Activated naive CD4-positive, alpha-beta T cell treated with anti-CD3 and anti-CD28 coated beads, Interleukin-2, amount 50 U/mL, for 72 hours (primary cell): ENCODE measurements at regions not wholly inside any gene's neighbourhood (a gene's known extent, or its start where the extent isn't known, plus 50 kb on each side); places are given as distances from the start of the nearest gene placed in this dataset.

Experiments
- ATAC-seq, 2 donors: fragments of 150-1000 bp; cut with Tn5 transposase; 2 replicates each; pipeline ENCODE4 v1.10.0; 2021; ENCODE audit warnings: mild to moderate bottlenecking in 2 of 2, moderate library complexity in 2 of 2
- DNase-seq, 2 donors: peaks; one replicate each; pipeline ENCODE4 v3.0.0; 2021 to 2022; ENCODE audit warnings: low spot score in 2 of 2
- H3K27ac Mint-ChIP-seq, 2 donors: one replicate each; pipeline ENCODE4 v1.8.0; 2022; ENCODE audit warnings: mild to moderate bottlenecking in 2 of 2, mixed read lengths in 2 of 2
- H3K36me3 Mint-ChIP-seq, 2 donors: one replicate each; pipeline ENCODE4 v1.8.0; 2022; ENCODE audit warnings: mixed read lengths in 2 of 2
- H3K9me3 Mint-ChIP-seq, 2 donors: one replicate each; pipeline ENCODE4 v1.8.0; 2022; ENCODE audit warnings: mixed read lengths in 2 of 2

DNA sequence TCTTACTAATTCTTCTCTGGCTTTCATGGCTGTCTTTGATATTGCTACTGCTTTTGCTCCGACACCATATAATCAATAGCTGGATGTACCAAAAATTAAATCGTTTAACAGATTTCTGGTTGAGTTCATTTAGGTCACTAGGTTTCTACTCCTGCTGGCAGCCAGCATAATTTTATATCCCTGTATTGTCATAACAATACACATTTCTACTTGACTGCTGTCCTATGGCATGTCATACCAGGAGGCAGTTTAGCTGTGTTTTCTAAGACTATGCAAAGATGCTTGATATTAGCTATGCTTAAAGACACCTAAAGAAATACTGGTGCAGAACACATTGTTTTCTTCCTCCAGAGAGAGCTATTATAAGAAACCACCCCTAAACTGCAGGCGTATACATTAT lies 337.2 kb upstream of the CDH6 start:
- Mint-ChIP-seq H3K9me3 (peaks cover 14 to 35% of the 10 kb centered on the region in 2 donors), H3K36me3 (peaks cover 0 to 19% of the 10 kb centered on the region in 2 donors), H3K27ac (no peak overlapping the region)
- DNase-seq (no peak), ATAC-seq (no peak)

DNA sequence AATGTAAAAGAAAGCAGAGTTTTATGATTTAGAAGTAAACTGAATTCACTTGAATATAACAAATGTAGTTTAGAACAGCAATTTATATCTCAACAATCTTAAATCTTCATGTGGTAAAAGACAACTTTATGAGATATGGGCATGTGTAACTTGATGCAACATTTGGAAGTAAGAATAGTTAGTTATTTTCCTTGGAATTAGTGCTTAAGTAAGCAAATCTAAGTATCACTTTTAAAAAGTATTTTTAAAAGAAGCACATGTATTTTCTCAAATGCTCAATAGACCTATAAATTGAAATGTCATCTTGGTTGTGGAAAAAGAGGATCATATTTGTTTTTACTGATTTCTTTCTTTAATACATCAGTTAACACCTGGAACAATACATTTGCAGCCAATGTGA lies 340.3 kb upstream of the CDH6 start:
- no peak for DNase-seq

DNA sequence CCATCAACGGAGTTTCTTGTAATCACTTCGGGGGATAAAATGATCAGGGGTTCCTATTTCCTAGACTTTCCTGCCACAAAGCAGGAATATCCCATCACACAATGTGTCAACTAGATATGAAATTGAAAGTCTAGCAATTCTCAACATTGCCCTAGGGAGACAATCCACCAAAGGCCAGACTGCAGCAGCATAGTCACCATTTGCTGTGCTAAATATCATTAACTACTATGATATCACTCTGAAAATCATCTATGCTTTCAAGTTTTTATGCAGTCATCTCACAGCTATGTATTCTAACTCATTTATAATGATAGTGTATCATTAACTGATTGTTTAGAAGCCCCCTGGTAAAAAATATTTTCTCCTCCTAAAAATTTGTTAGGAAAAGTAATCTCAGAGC lies 342.6 kb upstream of the CDH6 start:
- Mint-ChIP-seq H3K9me3 (peaks cover 4 to 15% of the 10 kb centered on the region in 2 donors), H3K27ac (no peak overlapping the region), H3K36me3 (peaks cover 0 to 8% of the 10 kb centered on the region in 2 donors)
- no peak for DNase-seq
- no peak for ATAC-seq

More for the DNA sequence above, 340.3 kb upstream of the CDH6 start:
- Mint-ChIP-seq H3K9me3 (peaks cover 9 to 28% of the 10 kb centered on the region in 2 donors), H3K36me3 (peaks cover 0 to 12% of the 10 kb centered on the region in 2 donors), H3K27ac (no peak overlapping the region)
- no peak for ATAC-seq

DNA sequence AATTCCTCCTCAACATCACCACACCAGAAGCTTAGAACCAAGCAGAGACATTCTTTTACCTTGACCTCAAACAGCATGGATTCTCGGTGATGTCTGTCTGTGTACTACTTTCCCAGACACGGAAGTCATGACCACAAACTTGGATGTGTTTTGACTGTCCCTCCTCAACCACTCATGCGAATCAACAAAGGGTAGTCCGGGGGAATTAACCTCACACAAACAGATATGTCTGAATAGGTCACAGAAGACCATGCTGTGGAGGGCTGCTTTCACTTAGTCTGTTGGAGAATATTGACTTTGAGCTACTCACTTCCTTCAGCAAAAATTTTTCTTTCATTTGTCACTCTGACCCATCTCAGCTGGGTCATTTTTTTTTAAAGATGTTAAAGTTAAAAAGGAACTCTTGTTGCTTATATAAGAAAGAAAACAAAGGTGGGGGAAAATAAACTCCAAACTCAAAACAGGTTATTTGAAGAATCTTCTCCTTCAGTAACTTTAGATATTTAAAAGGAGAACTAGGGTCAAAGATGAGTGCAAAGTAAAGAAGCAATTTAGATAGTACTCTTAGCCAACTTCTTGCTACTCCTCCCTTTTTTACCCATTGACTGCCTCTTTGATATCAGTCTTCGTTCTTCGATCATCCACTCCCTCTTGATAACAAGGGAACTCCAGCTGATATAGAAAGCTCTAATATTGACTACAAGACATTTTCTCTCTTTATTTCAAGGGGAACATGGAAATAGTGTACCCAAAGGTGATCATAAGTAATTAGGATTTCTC lies 343.4 kb upstream of the CDH6 start:
- DNase-seq (no peak), ATAC-seq (no peak)
- peaks cover 0 to 8% of the 10 kb centered on the region in 2 donors for H3K36me3 Mint-ChIP-seq
- peaks cover 3 to 15% of the 10 kb centered on the region in 2 donors for H3K9me3 Mint-ChIP-seq
- H3K27ac Mint-ChIP-seq, result no peak overlapping the region

DNA sequence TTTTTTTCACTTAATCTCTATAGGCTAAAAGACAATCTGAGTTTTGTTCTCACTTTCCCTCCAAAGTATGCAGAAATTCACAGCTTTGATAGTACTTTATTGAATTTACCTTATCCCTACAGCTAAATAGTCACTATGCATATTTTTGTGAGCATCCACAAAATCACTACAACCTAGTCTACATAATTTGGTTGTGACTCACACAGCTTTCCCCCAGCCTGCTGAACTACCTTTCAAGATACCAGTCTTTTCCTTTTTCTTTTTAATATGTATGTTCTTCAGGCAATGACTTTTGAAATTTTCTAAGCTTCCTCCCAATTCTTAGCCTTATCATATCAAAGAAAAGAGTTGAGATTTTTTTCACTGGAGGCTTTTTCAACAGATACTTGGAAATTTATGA lies 347.3 kb upstream of the CDH6 start:
- DNase-seq (no peak), ATAC-seq (no peak)
- Mint-ChIP-seq H3K9me3 (peaks cover 3 to 8% of the 10 kb centered on the region in 2 donors), H3K27ac (no peak overlapping the region), H3K36me3 (no peaks in the 10 kb centered on the region)

DNA sequence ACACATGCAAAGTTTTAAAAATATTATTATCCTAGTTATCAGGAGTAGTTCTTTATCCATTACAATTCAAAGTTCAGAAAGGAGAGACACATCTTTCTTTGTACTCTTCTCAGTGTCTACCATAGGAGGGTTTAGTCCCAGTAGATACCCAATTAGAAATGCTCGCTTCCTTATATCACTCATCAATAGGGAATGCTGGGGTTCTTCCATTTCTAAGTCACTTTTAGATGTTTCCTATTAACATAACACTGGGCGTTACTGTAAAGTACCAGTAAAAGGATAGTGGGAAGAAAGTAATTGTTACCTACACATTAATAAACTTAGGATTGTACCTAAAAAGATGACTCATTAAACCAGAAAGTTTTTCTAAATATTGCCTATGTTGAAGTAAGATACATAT lies 348.3 kb upstream of the CDH6 start:
- Mint-ChIP-seq H3K27ac (no peak overlapping the region), H3K36me3 (no peaks in the 10 kb centered on the region), H3K9me3 (peaks cover 3 to 9% of the 10 kb centered on the region in 2 donors)
- no peak for DNase-seq
- no peak for ATAC-seq

DNA sequence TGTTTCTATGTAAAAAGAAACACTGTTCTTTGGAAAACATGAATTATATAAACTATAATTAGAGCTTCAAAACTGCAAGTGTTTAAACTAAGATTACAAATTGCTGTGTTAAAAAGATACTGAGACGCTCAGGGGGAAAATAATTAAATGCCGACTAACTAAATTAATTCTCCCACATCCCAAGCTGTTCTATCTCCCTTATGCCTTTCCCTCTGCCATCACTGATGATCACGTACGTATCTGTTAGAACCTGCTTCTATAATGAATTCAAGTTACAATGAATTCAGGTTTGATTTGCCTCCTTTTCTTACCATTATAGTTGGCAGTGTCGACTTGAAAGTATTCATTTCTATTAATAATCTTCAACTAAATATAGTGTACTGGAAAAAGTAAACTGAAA lies 349.9 kb upstream of the CDH6 start:
- ATAC-seq (no peak), DNase-seq (no peak)
- Mint-ChIP-seq H3K9me3 (peaks cover 3 to 13% of the 10 kb centered on the region in 2 donors), H3K36me3 (no peaks in the 10 kb centered on the region), H3K27ac (no peak overlapping the region)

DNA sequence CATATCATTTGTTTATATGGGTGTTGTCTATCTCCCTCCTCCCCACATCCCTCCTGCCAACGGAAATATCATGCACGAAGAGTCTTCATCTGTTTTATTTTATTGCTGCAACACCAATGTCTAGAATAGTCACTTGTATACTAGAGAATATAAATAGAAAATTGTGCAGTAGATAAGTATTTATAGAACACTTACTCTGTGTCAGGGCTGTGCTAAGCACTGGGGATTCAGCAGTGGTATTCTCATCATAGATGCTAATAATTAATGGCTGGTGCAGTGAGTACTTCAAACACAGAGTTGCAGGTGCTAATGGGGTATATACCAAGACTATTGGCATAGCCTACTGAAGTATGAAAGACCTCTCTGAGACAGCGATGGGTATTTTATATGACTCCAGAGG lies 353.5 kb upstream of the CDH6 start:
- no peak overlapping the region for H3K27ac Mint-ChIP-seq
- H3K36me3 Mint-ChIP-seq, result no peaks in the 10 kb centered on the region
- no peak for DNase-seq
- H3K9me3 Mint-ChIP-seq, result peaks cover 20 to 32% of the 10 kb centered on the region in 2 donors
- no peak for ATAC-seq

DNA sequence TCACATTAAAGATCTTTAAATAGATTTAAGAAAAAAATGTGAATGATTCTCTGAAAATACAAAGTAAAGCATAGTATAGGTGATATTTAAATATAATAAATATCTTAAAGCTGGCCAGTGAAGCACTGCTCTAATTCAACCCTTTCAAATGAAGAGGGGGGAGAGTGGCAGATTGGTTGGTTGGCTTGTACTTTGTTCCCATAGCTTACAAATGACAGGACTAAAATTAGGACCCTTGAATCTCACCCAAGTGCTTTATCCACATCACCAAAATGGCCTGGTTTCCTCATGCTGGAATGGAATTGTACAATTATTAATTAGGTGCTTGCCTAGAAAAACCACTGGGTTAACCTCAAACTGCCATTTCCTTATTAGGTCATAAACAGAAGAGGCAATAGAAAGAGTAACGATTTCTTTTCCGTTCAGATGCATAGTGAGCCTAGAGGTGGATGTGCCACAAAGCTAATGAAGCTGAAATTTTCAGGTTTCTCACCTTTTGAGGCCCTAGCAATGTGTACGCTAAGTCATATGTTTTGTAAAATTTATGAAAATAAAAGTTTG lies 354.5 kb upstream of the CDH6 start:
- no peak for DNase-seq
- peaks cover 25 to 32% of the 10 kb centered on the region in 2 donors for H3K9me3 Mint-ChIP-seq
- no peaks in the 10 kb centered on the region for H3K36me3 Mint-ChIP-seq
- no peak overlapping the region for H3K27ac Mint-ChIP-seq
- ATAC-seq, result no peak

DNA sequence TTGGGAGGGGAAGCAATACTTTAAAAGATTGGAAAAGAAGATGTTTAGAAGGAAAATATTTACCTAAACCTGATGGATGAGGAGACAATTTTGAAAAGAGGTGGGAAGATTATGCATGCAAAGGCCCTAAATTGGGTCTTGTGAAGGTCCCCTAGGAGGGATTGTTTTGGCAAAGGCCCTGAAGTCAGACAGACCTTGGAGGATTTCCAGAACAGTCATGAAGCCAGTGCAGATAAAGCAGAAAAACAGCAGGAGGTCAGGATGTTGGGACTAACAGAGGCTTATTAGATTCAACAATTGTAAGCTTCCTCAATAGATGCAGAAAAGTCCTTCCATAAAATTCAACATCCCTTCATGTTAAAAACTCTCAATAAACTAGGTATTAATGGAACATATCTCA lies 361.0 kb upstream of the CDH6 start:
- peaks cover 20 to 33% of the 10 kb centered on the region in 2 donors for H3K9me3 Mint-ChIP-seq
- no peaks in the 10 kb centered on the region for H3K36me3 Mint-ChIP-seq
- DNase-seq (no peak), ATAC-seq (no peak)
- H3K27ac Mint-ChIP-seq, result no peak overlapping the region

DNA sequence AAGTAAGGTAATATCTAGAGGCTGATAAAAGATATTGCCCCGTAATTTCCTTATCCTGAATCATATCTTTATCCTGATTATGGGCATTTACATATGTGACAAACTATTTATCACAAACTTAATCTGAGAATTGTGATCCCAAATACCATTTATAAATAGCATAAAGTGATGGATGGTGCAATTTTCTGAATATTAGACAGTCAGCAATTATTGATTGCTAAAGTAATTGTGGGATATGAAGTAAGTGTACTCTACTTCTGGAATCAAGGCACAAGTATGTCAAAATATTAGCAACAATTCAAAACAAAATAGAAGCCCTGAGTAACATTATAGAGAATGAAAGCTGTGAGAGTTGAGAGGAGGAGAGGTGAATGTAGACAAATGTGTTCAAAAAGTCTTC lies 361.9 kb upstream of the CDH6 start:
- no peak for DNase-seq
- no peak for ATAC-seq
- Mint-ChIP-seq H3K9me3 (peaks cover 19 to 29% of the 10 kb centered on the region in 2 donors), H3K27ac (no peak overlapping the region), H3K36me3 (peaks cover 0 to 7% of the 10 kb centered on the region in 2 donors)

DNA sequence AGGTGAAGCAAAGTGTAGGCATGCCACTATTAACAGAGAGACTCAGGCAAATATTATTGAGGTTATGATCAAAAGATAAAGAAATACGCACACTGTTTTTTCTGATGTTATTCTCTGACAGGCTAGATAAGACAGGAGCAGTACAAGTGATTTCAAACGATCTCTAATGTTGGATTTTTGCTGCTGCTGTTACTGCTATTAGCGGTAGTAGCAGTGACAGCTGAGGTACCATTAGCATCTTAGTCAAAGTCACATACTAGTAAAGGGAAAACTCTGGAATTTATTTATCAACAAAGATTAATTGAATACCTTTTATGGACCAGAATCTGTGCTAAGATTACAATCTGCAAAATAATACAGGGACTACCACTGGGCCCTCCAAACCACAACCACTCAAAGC lies 362.4 kb upstream of the CDH6 start:
- ATAC-seq, result no peak
- DNase-seq, result no peak
- H3K36me3 Mint-ChIP-seq, result peaks cover 0 to 8% of the 10 kb centered on the region in 2 donors
- no peak overlapping the region for H3K27ac Mint-ChIP-seq
- H3K9me3 Mint-ChIP-seq, result peaks cover 15 to 25% of the 10 kb centered on the region in 2 donors

DNA sequence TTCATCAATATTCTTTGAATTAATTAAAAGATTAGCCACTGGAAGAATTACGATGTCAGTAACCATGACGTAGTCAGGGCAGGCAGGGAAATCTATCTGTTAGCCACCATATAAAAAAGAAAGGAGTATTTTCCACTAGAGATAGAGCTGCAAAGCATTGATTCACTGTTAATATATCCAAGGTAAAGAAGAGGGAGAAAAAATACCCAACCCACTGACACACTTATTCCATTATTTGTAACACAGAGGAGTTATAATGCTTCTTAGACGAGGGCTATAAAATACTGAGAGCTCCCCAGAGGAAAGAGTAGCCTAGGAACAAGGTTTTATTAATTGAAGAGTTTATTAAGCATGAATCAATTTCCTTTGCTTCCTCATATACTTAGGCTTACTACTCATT lies 382.2 kb upstream of the CDH6 start:
- Mint-ChIP-seq H3K36me3 (peaks cover 0 to 6% of the 10 kb centered on the region in 2 donors), H3K27ac (no peak overlapping the region), H3K9me3 (peaks cover 21 to 24% of the 10 kb centered on the region in 2 donors)
- DNase-seq, result no peak
- no peak for ATAC-seq

DNA sequence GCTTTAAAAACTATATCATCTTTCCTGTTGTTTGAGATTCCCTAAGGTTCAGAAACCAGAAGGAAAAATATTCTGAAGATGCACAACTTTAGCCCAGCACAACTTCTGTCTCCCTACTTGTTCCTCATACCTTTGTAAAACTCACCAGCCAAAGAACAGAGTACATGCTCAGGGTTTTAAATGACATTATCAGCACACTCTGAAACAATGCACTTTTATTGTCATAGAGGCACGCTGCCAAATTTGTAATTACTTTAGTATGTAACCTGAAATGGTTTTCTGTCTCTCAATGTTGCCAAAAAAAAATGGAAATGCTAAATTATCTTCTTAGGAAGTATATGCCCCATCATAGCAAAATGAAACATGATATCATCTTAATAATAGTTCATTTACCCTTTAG lies 383.6 kb upstream of the CDH6 start:
- ATAC-seq (no peak), DNase-seq (no peak)
- Mint-ChIP-seq H3K9me3 (peaks cover 23 to 24% of the 10 kb centered on the region in 2 donors), H3K27ac (no peak overlapping the region), H3K36me3 (peaks cover 0 to 6% of the 10 kb centered on the region in 2 donors)

DNA sequence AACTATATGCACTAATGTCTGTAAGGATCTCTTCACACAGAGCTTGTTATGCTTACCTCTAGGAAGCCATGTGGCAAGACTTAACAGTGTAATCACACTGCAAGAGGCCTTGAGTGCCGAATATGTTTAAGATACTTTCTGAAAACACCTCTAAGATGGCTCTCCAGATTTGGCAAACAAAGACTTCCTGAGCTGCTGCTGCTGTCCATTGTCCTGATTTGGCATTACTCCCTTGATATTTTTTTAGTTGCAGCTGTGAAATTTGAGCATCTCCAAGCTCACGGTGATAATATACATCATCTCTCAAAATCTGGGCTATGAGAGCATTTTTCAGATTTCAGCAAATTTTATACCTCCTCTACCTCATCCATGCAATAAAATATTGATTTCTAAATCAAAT lies 384.5 kb upstream of the CDH6 start:
- DNase-seq, result no peak
- Mint-ChIP-seq H3K27ac (no peak overlapping the region), H3K9me3 (peaks cover 23 to 26% of the 10 kb centered on the region in 2 donors), H3K36me3 (peaks cover 0 to 1% of the 10 kb centered on the region in 2 donors)
- ATAC-seq, result no peak

DNA sequence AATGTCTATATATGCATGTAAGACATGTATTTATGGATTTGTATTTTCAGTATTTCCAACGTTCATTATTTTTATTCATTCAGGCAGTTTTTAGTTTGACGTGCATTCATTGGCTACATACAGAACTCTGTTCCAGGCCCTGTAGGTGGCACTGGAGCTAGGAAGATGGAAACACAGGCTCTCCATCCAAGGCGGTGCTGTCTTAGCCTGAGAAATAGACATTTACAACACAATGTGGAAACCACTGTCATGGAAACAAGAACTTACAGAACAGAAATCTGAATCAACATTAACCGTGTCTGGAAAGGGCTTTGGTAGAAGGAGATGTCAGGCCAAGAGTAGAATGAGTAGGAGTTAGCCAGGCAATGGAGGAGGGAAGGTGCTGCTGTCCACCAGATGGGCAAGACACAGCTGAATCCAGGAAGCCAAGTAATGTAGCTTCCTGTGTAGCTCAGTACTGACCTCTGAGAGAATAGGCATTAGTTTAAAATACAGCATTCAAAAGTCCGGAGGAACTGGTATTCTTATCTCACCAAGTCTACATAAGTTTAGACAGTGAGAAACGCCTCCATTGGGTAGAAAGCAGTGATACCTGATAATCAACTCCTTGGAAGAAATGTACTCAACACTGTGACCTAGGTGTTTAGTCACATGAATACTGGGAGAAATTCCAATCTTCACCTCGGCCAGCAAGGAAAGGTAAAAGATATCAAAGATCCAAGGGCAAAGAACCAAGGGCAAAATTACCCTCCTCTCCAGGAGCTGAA lies 388.6 kb upstream of the CDH6 start:
- peaks cover 17 to 24% of the 10 kb centered on the region in 2 donors for H3K9me3 Mint-ChIP-seq
- no peaks in the 10 kb centered on the region for H3K36me3 Mint-ChIP-seq

DNA sequence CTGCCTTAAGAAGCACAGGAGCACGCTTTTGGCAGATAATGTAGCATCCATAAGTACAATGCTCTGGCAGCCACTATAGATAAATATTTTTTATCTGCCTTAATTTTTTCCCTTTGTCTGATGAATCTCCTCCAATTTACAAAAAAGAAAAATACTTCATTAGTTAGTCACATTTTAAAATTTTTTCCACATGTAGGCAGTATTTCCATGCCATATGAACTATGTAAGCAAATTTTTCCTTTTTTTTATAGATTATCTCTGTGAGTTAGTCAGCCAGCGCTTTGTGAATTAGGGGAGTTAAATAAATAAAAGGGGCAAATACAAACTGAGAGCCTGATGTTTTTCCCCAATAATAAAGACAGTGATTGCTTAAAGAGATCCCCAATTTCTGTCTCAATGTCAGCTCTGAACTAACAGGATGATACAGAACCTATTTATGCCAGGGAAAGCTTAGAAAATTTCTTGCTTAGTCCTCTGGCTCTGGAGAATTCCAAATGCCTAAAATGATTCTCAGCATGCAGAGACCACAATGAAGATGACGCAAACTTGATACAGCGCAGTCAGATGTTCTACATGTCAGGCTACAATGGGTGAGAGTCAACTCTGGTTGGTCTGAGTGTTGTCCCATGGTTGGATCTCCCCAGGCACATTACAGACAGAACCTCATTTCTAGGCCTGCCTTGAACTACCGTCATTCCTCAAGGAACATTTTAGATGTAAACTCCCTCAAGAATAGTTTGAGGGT lies 390.4 kb upstream of the CDH6 start:
- ATAC-seq, result no peak
- Mint-ChIP-seq H3K27ac (no peak overlapping the region), H3K9me3 (peaks cover 15 to 22% of the 10 kb centered on the region in 2 donors)

More for the DNA sequence above, 388.6 kb upstream of the CDH6 start:
- DNase-seq (no peak), ATAC-seq (no peak)
- no peak overlapping the region for H3K27ac Mint-ChIP-seq

More for the DNA sequence above, 390.4 kb upstream of the CDH6 start:
- DNase-seq, result no peak
- no peaks in the 10 kb centered on the region for H3K36me3 Mint-ChIP-seq
